OCI-LY7 (cell line): ENCODE measurements at regions not wholly inside any gene's neighbourhood (a gene's known extent, or its start where the extent isn't known, plus 50 kb on each side); places are given as distances from the start of the nearest gene placed in this dataset.

Experiments
- BruUV-seq: library from RNA; stranded (reverse); fragments of 400-500 nt; replicated peaks from 2 replicates; lab custom pipeline; 2021; lab: Mats Ljungman, UMichigan
- CTCF ChIA-PET: fragments of 300-600 bp; sonication (Branson Sonifier 250); formaldehyde crosslinking; loops from one replicate; lab custom pipeline; 2022; ENCODE audit warnings: antibody characterized with exemption; ENCODE audit not compliant: unreplicated experiment; lab: Charles Lee
- POLR2A ChIA-PET: fragments of 300-600 bp; sonication (Branson Sonifier 250); formaldehyde crosslinking; loops from one replicate; lab custom pipeline; 2022; ENCODE audit warnings: antibody characterized with exemption; lab: Charles Lee
- DNase-seq: peaks from one replicate; pipeline ENCODE4 v3.0.0-alpha.2; 2015; ENCODE audit warnings: low spot score
- H2AFZ ChIP-seq: fragments of 200-600 bp; sonication (generic), shearing (Covaris generic); 2 replicates; pipeline ENCODE4 v1.6.1; 2014; ENCODE audit warnings: mild to moderate bottlenecking, antibody characterized with exemption, low read length, moderate library complexity
- H3K27ac ChIP-seq: fragments of 200-600 bp; sonication (generic); 2 replicates; pipeline ENCODE4 v1.5.1; 2014; ENCODE audit warnings: mixed run types, low read depth, mild to moderate bottlenecking, moderate library complexity, low read length, inconsistent platforms; ENCODE audit not compliant: poor library complexity, severe bottlenecking
- H3K36me3 ChIP-seq: fragments of 200-600 bp; sonication (generic); 2 replicates; pipeline ENCODE4 v1.6.1; 2014; ENCODE audit warnings: mild to moderate bottlenecking, antibody characterized with exemption, low read length, moderate library complexity, mixed read lengths; ENCODE audit not compliant: insufficient read depth
- H3K4me1 ChIP-seq: fragments of 200-600 bp; sonication (generic); 2 replicates; pipeline ENCODE4 v1.5.1; 2014; ENCODE audit warnings: mild to moderate bottlenecking, low read length; ENCODE audit not compliant: insufficient read depth, poor library complexity, severe bottlenecking
- H3K4me2 ChIP-seq: fragments of 200-600 bp; sonication (generic); 2 replicates; pipeline ENCODE4 v1.6.1; 2014; ENCODE audit warnings: mild to moderate bottlenecking, low read length
- H3K4me3 ChIP-seq: fragments of 200-600 bp; sonication (generic); 2 replicates; pipeline ENCODE4 v1.5.1; 2014; ENCODE audit warnings: mild to moderate bottlenecking, low read depth, low read length; ENCODE audit not compliant: poor library complexity, severe bottlenecking
- H3K79me2 ChIP-seq: fragments of 200-600 bp; sonication (generic); 2 replicates; pipeline ENCODE4 v1.6.1; 2016; ENCODE audit warnings: low read depth, mild to moderate bottlenecking, low read length, moderate library complexity, mixed read lengths; ENCODE audit not compliant: insufficient read depth
- H3K9me2 ChIP-seq: fragments of 200-600 bp; sonication (generic); 2 replicates; pipeline ENCODE4 v1.6.1; 2016; ENCODE audit warnings: mild to moderate bottlenecking, low read length, mixed read lengths; ENCODE audit not compliant: insufficient read depth
- H3K9me3 ChIP-seq: fragments of 200-600 bp; sonication (generic); 2 replicates; pipeline ENCODE4 v1.6.1; 2014; ENCODE audit warnings: mild to moderate bottlenecking, mixed run types, low read length, mixed read lengths
- H4K20me1 ChIP-seq: fragments of 200-600 bp; sonication (generic); 2 replicates; pipeline ENCODE4 v1.6.1; 2014; ENCODE audit warnings: mild to moderate bottlenecking, antibody characterized with exemption, low read length, moderate library complexity, mixed read lengths; ENCODE audit not compliant: insufficient read depth
- CTCF ChIP-seq: fragments of 200-600 bp; sonication (generic); conservative IDR thresholded peaks from 2 replicates; pipeline ENCODE4 v1.5.1; 2014; ENCODE audit warnings: mild to moderate bottlenecking, antibody characterized with exemption, low read length, moderate library complexity, mixed read lengths
- EZH2phosphoT487 ChIP-seq: fragments of 200-600 bp; sonication (generic); IDR thresholded peaks from 2 replicates; pipeline ENCODE4 v1.6.1; 2018; ENCODE audit warnings: low read depth, borderline replicate concordance, mild to moderate bottlenecking, mixed run types, antibody characterized with exemption, low read length, moderate library complexity, mixed read lengths
- intact Hi-C: fragments of 100-400 bp; cut with micrococcal nuclease; formaldehyde crosslinking; loops from one replicate; pipeline ENCODE4 v1.10.0; 2022; ENCODE audit not compliant: unreplicated experiment

- Histone ChIP-seq H3K9me2 (no peaks in the 10 kb centered on the region), H3K79me2 (no peaks in the 10 kb centered on the region), H3K27ac (no peak overlapping the region), H2AFZ (no peak overlapping the region), H3K4me1 (no peaks in the 10 kb centered on the region), H4K20me1 (no peaks in the 10 kb centered on the region), H3K36me3 (no peaks in the 10 kb centered on the region), H3K4me3 (no peak overlapping the region), H3K9me3 (no peaks in the 10 kb centered on the region), H3K4me2 (no peak overlapping the region)
- CTCF ChIA-PET, result no interaction called here
- POLR2A ChIA-PET, result interaction anchor here (0.7 kb wide), 1 partner anchor 87 kb away, joined by 3 read pairs; no protein-coding TSS in a partner anchor
- DNase-seq, result no peak
- intact Hi-C loops, result no loop called here
- TF ChIP-seq CTCF (no peak), EZH2phosphoT487 (no peak)
- no TSS peak for BruUV-seq
These were observed 91.3 kb upstream of the TNFAIP3 start for GRCh38 chr6:137775720-137776119.

DNA sequence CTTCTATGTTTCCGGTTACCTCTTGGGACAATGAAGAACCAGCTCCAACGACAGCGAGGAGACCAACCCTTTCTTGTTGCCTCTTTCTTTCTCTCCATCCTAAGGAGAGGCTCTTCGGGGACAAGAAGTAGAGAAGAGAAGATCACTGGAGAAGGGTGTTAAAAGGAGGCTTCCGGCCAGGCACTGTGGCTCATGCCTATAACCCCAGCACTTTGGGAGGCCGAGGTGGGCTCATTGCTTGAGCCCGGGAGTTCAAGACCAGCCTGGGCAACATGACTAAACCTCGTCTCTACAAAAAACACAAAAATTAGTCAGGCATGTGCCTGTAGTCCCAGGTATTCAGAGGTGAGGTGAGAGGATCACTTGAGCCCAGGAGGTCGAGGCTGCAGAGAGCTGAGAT lies 90.8 kb upstream of the TNFAIP3 start:
- Histone ChIP-seq H3K79me2 (no peaks in the 10 kb centered on the region), H4K20me1 (no peaks in the 10 kb centered on the region), H3K27ac (no peak overlapping the region), H3K4me1 (no peaks in the 10 kb centered on the region), H3K36me3 (no peaks in the 10 kb centered on the region), H3K4me3 (no peak overlapping the region), H3K9me2 (no peaks in the 10 kb centered on the region), H3K4me2 (no peak overlapping the region), H2AFZ (no peak overlapping the region), H3K9me3 (no peaks in the 10 kb centered on the region)
- POLR2A ChIA-PET, result no interaction called here
- intact Hi-C loops, result no loop called here
- no TSS peak for BruUV-seq
- TF ChIP-seq EZH2phosphoT487 (no peak), CTCF (no peak)
- DNase-seq, result no peak
- CTCF ChIA-PET, result no interaction called here

DNA sequence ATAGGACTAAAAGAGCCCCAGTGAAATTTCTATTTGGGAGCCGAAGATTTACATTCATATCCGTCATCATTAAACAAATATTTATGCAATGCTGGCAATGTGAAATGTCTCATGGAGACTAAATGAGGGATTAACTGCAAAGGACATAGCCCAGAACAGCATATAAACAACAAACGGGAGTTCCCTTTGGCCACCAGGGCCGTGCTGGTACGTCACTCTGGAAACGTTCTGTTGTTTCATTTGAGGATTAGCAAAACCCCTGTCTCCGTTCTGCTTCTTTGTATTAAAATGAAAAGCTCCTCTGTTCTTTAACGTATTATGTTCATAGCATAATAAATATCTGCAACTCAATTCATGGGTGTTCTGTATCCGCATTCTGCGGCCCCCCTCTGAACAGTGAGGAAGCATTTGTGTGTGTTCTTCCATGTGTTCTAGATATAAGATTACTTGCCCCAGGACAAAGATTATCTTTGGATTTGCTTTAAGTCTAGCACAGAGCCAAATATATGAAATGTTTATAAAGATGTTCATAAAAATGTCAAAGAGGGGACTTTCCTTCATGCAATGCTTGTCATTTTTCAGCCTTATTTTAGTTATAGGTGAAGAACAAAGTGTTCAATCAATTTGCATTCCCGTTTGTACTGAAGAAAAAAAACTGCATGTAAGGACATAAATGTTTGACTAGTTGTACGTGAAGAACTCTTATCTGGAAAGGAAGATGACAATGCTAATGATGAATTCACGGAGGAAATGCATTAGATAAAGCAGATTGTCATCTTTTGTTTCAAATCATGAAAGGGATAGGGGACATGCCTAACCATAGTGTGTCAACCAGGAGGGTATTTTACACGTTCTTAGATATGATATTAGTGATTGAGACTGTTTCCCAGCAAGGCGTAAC lies 90.0 kb upstream of the TNFAIP3 start:
- CTCF ChIA-PET, result no interaction called here
- H3K36me3 ChIP-seq, result no peaks in the 10 kb centered on the region
- H3K4me2 ChIP-seq, result no peak overlapping the region
- H3K4me3 ChIP-seq, result no peak overlapping the region
- no peaks in the 10 kb centered on the region for H3K4me1 ChIP-seq
- no TSS peak for BruUV-seq
- no peaks in the 10 kb centered on the region for H3K9me3 ChIP-seq
- intact Hi-C loops, result no loop called here
- H2AFZ ChIP-seq, result no peak overlapping the region
- H3K27ac ChIP-seq, result no peak overlapping the region
- DNase-seq, result no peak
- H4K20me1 ChIP-seq, result no peaks in the 10 kb centered on the region
- POLR2A ChIA-PET, result interaction anchor here (0.7 kb wide), 1 partner anchor 74 kb away, joined by 4 read pairs; no protein-coding TSS in a partner anchor
- TF ChIP-seq CTCF, result no peak
- no peak for TF ChIP-seq EZH2phosphoT487
- no peaks in the 10 kb centered on the region for H3K9me2 ChIP-seq
- H3K79me2 ChIP-seq, result no peaks in the 10 kb centered on the region
